ENCODE measurements at regions not wholly inside any gene's neighbourhood (a gene's known extent, or its start where the extent isn't known, plus 50 kb on each side); places are given as distances from the start of the nearest gene placed in this dataset.
"Not testable (repeated sequence)": the region's sequence is repeated elsewhere in the genome, so short reads cannot be mapped to it uniquely, and the experiment has no call there.

DNA sequence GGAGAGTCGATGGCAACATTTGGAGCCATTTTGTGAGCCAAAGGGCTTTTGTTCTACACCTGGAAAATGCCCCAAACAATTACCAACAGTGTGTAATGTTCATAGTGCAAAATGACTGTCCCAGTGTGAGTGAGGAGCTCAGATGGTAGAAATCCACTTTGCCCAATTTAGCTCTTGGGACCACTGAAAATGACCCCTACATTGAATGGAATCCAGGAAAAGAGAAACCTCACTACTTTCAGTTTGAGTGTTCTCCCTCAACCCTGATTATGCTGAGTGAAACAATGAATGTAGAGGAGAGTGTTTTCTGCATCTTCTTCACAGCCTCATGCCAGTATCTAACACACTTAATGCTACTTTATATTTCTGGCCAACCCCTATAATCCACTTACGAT lies 84.9 kb upstream of the NRN1 start:
- no peak for FAIRE-seq
- no peak for DNase-seq (ENCODE audit: insufficient read length, low spot score)

DNA sequence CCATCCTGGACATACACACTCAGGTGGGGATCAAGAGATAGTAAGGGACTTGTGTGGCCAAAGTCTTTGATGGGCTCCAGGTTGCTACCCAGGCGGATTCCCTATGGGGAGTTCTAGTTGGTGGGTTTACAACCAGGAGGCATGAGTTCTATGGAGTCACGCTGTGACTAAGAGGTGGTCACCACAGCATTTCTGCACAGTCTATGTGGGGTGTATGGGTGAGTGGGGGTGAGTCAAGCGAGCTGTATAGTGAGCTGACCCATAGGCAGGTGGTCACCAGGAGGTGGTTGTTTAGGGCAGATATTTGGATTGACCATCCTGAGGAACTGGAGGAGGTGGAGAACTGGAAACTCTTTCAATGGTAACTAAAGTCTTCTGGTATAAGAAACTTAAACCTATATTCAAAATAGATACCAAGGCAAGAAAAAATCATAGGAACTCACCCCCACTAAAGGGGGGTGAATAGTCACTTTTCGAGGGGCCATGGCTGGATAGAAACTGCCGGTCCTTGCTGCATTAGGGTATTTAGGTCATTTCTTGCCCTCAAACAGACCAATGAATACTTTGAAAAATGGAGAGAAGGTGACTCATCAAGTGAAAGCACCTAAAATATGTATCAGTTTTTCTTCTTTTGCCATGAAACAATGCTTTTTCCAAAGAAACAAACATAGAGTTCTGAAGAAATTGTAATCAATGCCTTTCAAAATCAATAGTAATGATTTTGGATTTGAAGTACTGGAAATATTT lies 84.3 kb upstream of the NRN1 start:
- DNase-seq (ENCODE audit: insufficient read length, low spot score) = no peak
- no peak for FAIRE-seq

DNA sequence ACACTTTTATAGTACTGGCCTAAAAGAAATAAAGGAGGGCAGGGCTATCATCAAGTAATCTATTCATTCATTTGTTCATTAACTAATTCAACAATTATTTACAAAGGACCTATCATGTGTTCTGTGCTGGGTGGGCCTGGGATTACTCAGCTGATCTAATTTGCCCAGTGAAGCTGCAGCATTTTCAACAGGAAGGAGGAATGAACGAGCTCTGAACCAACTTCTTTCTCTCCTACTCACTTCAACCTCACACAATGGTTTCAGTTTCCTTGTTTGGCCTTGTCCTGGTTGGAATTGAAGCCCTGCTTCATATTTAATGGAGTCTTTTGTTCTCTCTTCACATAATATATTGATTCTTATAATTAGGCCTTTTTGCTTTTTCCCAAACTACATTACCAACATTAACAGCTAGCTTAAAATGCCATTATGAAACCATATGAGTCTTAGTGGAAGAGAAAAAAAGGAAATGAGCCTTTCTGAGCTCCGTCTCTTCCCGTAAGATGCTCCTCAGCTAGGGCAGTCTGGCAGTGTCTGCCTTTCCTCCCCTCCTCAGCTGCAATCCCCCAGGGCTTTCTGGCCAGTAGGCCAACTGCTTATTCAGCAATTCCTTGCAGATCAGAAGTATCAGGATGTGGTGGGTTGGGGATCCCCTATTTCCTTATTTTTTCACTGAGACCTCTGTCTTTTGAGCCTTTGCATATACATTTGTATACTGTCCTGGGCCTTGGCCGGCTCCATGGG lies 79.4 kb upstream of the NRN1 start:
- FAIRE-seq = no peak
- no peak for DNase-seq (ENCODE audit: insufficient read length, low spot score)

DNA sequence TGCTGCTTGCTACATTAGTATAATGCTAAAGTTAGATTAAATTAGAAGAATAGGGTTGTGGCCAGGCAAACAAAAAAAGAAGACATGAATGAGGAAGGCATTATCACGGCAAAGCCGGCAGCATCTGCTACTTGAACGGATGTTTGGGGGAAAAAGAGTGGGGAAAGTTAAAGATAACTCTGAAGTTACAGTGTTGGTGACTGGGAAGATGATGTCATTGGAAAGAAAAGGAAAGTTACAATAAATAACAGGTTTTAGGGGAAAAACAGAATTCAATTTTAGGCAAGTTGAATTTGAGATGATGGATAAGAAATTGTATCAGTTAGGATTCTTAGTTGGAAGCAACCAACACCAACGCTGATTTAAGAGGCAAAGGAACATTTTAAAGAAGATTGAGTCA lies 74.2 kb upstream of the NRN1 start:
- DNase-seq (ENCODE audit: insufficient read length, low spot score) (no peak), FAIRE-seq (no peak)

DNA sequence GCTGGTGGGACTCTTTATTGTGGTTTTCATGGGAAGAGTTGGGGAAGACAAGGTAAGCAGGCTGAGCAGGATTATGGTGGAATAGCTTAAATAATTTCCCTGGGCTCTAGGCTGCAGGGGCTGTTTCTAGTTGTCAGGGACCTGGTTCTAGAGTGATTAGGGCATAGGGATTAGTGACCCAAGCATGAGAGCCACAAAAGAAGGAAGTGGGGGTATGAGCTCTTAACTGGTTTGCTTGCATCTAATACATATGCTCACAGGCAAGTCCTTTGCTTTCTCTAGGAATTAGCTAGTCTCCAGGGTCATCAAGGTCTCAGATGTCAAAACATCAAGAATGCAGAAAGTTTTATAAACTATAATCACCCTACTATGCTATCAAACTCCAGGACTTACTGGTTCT lies 67.5 kb upstream of the NRN1 start:
- DNase-seq (ENCODE audit: insufficient read length, low spot score) = no peak
- no peak for FAIRE-seq

DNA sequence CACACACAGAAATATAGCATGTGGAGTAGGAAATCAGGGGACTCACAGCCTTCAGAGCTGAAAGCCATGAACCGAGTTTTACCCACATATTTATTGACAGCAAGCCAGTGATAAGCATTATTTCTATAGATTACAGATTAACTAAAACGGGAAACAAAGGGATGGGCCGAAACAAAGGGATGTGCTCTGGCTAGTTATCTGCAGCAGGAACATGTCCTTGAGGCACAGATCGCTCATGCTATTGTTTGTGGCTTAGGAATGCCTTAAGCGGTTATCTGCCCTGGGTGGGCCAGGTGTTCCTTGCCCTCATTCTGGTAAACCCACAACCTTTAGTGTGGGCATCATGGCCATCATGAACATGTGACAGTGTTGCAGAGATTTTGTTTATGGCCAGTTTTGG lies 61.4 kb upstream of the NRN1 start:
- not testable (repeated sequence) for DNase-seq (ENCODE audit: insufficient read length, low spot score); FAIRE-seq

DNA sequence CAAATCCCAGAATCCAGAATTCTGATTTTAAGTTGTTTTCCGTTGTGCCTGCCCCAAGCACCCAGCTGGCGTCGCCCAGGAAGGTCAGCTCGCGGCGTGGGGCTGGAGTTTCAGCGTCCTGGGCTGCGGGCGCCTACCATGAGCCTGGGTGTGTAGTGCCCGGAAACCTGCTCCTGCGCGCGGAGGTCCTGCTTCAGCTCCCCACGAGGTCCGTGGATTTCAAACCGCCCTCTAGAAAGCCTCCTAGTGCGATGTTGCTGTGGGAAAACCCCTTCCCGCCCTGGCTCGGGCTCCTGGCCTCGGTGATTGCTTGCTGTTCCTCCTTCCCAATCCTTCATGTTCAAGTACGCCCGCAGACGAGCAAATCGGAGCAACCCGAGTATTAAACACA lies 51.3 kb upstream of the NRN1 start:
- FAIRE-seq (no peak), DNase-seq (ENCODE audit: insufficient read length, low spot score) (no peak)

DNA sequence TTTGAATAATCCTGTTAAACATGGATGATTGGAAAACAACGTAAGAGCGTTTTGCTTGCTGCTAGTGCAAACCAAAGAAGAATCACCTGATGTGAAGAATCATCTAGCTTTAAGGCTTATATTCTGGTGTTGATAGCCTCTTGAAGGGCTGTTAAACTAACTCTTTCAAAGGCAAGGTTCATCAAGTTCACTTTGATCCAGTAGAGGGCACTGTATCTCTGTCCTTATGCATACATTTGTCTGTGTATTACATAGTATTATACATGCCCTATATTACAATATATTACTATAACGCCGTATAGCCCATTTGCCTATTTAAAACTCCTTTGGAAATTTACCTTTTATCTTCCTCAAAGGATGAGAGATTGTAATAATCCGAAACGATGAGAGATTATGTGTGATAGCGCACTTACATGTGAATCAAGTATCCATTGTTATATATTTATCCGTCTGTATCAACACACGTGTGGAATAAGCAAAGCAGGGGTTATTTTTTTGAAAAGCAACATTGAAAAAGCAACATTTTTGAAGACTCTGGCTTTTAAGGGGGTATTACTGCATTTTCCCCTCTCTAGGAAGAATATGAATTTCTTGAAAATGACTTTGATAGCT lies 50.8 kb upstream of the NRN1 start:
- DNase-seq (ENCODE audit: insufficient read length, low spot score) = peak; percentile 7
- no peak for FAIRE-seq

All from HTR-8/SVneo (cell line).